HG02571 (cell line): ENCODE measurements at regions not wholly inside any gene's neighbourhood (a gene's known extent, or its start where the extent isn't known, plus 50 kb on each side); places are given as distances from the start of the nearest gene placed in this dataset.
"Not testable (repeated sequence)": the region's sequence is repeated elsewhere in the genome, so short reads cannot be mapped to it uniquely, and the experiment has no call there.

Source experiments
- ATAC-seq: cut with Tn5 transposase; IDR thresholded peaks from one replicate; pipeline ENCODE4 v1.9.1; 2021; ENCODE audit warnings: mild to moderate bottlenecking, moderate library complexity; ENCODE audit not compliant: unreplicated experiment

DNA sequence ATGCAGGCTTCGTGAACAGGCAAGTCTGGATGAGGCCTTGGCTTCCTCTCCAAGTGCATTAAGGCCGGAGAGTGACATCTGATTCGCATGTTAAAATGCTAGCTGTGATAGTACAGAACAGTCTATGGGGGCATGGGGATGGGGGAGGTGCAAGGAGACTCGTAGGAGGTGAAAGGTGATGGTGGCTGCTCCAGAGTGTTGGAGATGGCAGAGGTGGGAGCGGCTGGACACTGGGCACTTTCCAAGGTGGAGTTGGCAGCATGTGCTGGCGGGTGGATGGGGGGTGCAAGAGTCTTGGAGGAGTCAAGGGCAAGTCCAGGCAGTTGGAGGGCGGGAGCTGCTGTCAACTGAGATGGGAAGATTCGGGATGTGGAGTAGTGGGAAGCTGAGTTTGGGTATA is 350.9 kb upstream of the TNRC6C start:
- no peak for ATAC-seq

DNA sequence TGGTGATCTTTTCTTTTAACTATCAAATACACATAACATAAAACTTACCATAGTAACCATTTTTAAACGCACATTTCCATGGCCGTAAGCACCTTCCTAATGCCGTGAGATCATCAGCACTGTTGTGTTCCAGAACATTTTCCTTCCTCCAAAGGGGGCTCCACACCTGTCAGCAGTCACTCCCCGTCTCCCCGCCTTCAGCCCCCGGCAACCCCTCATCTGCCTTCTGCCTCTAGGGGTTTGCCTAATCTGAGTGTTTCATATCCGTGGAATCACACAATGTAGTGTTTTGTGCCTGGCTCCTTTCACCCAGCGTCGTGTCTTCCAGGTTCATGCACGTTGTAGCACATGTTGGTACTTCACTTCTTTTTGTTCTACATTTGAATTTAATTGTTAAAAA is 350.1 kb upstream of the TNRC6C start:
- no peak for ATAC-seq

DNA sequence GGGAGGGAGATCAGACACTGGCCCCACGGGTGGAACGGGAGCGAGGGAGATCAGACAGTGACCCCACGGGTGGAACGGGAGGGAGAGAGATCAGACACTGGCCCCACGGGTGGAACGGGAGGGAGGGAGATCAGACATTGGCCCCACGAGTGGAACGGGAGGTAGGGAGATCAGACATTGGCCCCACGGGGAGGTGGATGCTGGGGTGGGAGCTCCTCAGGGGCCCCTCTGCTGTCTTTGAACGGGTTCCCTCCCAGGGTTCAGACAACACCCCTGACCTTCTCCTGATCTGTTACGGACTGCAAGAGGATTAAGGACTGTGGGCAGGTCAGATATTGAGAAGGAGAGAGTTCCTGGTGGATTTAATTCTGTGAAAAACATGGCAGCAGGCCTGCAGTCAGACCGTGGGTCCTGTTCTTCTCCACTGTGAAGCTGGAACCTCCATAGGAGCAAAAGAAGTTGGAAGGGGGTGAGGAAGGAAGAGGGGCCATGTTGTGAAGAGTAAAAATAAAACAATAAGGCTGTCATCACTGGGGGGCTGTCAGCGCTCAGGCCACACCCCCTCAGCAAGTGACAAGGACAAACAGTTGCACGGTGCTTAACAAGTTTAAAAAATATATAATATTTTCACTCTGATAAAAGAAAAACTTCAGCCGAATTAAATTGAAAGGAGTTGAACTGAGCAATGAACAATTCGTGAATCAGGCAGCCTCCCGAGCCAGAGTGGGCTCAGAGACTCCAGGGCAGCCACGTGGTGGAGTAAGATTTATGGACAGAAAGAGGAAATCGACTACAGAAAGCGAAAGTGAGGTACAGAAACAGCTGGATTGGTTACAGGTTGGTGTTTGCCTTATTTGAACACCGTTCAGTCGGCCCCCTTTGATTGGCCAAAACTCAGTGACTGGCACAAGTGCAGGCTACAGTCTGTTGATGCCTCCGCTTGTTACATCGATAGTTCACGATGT is 348.7 kb upstream of the TNRC6C start:
- ATAC-seq, result no peak

DNA sequence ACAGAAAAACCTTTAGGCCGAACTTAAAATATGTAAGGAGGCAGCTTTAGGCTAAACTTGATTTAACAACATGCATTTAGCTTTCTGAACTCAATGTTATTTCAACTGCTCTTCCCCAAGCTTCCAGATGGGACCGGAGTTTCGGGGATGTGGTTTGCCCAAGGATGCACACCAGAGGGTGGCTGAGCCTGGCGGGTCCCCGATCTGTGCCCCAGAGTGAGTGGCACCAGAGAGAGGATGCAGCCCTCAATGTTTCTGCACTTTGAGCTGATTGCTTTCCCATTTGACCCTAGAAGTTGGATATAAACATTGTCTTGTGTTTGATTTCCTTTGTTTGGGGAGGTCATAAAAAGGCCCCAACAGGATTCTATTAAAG is 348.0 kb upstream of the TNRC6C start:
- no peak for ATAC-seq

DNA sequence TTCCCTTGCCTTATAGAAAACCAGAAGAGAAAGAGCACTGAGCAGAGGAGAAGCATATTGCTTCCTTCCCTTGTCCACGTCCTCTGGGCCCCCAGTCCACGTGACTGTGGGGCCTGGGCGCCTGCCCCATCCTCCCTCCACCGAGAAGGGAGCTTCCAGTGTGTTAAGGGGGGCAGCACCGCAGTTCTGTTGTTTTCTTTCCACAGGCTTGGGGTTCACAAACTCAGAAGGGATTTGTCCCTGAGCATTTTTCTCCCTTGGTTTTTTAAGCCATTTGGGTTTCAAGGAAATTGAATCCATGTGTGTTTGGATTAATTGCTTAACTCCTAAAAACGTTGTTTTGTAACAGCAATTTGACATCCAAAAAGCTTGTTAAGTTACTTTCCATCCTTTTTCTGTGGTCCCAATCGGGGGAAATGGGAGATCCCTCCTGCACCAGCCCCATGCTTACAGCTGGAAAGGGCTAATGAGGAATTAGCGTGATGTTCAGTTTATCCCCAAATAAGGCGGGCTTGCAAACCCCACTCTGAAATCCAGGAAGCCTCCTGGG is 347.5 kb upstream of the TNRC6C start:
- ATAC-seq, result no peak

DNA sequence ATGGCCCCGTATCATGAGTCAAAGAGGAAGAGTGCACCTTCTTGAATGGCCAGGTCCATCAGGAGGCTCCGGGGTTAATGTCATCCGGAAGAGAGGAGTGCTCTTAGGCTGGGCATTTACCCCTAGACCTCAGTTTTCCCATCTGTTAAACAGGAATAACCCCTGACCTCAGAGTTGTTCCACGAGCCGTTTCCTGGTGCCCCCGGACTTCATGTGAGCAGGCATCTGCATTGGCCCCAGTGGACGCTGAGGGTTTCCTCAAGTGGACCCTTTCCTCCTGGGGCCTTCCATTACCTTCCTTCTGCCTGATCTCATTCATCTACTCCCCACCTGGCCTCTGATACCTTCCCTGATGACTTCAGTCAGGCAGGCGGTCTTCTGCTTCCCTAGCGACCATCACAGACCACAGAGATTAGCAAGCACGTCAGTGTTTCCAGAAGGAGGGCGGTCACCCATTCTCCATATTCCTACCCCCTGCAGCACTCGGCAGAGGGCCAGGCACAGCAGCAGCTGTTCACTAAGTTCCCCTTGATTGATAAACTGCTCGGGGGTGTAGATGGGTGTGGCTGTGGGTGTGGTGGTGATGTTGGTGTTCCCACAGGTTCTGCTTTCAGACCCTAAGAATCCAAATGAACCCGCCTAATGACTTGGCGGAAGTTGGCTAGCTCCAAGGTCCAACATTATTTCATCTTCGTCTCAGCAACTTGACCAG is 346.6 kb upstream of the TNRC6C start:
- no peak for ATAC-seq

DNA sequence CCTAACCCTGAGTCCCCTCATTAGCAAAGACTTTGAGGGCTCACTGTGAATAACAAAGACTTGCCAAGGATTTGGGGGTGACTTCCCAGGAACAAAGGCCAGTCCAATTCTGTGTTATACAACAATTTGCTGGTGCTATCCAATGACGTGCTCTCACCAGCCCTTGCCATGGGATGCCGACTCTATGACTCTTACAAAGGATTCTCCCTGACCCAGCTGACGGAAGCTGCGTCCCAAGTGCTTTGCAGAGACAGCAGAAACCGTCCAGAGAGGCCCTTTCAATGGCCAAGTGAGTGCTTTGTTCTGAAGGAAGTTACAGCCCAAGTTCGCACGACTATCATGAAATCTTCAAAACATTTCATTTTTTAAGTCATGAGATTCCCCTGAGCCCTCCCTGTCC is 345.3 kb upstream of the TNRC6C start:
- no peak for ATAC-seq

DNA sequence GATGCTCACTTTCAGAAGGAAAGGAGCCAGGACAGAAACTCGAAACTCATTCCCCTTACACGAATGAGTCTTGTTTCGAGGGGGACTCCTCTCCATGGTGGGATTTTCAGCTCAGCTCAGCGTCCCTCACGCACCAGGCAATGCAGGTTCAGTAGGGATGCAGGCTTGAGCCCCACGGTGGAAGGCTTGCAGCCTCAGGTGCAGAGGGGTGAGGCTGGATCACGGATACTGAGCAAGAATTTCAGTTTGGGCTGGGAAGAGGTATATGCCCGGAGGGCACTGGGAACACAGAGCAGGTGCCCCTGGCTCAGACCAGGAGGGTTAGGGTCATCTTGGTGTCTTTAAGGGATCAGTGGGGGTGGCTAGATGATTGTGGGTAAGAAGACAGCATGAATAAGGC is 344.9 kb upstream of the TNRC6C start:
- no peak for ATAC-seq

DNA sequence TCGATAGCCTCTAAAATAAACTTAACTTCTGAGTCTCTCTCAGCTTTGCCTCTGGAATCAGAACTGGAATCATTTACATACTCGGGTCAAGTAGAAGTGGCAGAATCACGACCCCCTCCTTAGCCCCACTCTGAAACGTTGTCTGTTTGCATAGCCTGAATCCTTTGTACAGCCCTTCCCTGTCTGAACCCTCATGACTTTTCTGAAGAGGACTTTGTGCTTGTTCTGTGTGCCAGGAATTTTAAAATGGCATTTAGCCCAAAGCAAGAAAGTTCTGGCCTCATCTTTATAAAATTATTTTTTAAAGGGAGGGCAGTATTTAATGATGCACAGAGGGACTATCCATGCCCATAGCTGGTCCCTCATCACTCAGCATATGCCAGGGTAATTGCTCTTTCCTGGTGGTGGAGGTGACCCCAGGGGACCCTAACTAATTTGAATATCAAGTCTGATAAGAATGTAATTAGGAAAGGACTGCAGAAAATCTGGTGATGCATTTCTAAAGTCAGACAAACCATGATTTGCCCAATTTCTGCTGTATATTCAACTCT is 342.7 kb upstream of the TNRC6C start:
- ATAC-seq, result no peak

DNA sequence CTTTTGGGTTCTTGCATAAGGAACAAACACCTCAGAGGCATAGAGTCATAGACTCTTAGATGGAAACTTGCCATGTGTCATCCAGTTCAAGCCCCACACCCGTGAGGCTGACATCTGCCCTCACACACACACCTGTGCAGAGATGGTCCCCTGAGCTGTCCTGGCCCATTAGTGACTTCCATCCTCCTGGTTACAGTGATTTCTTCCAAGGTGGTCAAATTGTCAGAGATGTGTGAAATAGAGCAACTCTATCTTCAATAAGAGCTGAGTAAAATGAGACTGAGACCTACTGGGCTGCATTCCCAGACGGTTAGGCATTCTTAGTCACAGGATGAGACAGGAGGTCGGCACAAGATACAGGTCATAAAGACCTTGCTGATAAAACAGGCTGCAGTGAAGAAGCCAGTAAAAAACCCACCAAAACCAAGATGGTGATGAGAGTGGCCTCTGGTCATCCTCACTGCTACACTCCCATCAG is 342.2 kb upstream of the TNRC6C start:
- no peak for ATAC-seq

DNA sequence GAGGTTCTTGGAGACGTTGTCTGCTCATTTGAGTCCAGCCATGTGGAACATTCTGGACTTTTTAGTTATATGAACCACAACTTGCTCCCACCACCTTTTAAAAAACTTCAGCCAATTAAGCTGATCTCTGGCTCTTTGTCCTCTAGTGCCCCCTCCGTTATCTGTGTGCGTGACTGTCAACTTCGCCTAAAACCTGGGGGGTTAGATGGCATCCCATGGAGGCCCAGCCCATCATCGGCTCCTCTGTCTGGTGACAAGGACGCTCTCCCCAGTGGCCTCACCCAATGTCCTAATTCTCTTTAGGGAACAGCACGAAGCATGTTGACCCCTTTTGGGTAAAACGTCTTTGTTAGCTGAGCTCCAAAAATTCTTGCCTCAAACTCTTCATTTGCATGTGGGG is 341.0 kb upstream of the TNRC6C start:
- no peak for ATAC-seq

DNA sequence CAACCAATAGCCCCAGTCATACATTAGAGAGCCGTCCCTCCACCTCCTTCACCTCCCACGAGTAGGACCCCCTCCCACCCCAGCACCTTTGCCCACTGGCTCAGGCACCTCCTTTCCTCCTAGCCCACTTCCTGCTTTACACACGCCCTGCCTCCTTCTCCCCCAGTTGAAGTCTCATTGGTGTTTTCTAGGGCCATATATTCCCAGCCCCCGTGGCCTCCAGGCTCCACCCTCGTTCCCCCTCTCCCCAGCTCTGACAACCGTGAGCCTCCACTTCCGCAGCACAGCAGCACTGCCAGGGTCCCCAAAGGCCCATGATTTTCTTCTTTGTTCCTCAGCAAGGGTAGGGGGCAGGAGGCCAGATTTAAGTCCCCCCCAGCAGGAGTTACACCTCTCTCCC is 340.3 kb upstream of the TNRC6C start:
- ATAC-seq, result no peak

DNA sequence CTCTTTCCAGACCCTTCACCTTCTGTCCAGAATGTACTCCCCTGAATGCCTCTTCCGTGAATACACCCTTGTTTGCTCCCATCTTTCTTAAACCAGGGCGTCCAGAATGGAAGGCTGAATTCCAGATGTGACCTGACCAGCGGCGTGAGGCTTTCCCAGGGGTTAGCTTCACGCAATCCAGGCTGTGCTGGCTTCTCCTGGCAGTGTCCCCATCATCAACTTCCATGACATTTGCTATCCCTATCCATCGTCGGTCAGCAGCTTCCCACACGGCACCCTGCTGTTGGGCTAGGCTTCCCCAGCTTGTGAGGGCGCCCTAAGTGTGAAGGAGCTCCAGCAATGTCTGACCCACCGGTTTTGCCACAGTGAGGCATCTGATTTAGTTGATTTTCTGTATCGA is 339.8 kb upstream of the TNRC6C start:
- ATAC-seq, result no peak

DNA sequence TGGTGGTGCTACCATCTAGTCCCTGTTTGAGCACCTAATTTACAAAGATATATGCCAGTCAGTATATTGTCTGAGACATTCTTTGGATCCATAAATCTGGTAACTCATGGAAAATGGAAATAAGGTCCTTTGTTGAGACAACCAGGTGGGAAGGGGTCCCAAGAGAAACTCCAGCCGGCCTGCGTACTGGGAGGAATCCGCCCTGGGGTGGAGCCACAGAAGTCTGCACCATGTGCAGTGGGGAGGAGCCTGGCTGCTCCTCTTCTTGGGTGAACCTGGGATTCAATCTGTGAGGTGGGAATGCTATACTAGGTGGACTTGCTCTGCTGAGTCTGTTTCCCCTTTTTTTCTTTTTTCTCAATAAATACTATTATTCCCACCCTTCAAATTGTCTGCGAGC is 339.2 kb upstream of the TNRC6C start:
- ATAC-seq, result no peak

DNA sequence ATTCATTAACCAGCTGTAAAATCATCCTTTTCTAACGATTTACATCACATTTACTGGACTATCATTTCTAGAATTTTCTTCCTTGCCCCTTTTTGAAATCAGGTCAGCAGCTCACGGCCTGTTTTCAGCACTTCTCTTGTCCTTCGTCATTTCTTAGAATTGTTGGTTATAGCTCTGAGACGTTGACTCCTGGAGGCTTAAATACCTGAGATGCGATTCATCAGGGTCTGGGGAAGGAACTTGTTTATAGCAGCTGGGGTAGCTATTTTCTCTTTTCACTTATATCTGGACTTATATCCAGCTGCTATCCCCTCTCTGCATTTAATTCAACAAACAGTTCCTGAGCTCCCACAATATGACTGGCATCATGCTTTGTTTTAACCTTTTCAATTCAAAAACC is 338.7 kb upstream of the TNRC6C start:
- ATAC-seq, result no peak

DNA sequence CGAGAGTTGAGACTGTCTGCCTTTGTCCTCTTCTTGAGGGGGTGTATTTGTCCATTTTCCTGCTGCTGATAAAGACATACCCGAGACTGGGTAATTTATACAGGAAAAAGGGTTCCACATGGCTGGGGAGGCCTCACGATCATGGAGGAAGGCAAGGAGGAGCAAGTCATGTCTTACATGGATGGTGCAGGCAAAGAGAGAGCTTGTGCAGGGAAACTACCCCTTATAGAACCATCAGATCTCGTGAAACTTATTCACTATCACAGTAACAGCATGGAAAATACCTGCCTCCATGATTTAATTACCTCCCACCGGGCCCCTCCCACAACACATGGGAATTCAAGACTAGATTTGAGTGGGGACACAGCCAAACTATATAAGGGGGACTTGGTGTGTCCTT is 338.2 kb upstream of the TNRC6C start:
- ATAC-seq, result no peak

DNA sequence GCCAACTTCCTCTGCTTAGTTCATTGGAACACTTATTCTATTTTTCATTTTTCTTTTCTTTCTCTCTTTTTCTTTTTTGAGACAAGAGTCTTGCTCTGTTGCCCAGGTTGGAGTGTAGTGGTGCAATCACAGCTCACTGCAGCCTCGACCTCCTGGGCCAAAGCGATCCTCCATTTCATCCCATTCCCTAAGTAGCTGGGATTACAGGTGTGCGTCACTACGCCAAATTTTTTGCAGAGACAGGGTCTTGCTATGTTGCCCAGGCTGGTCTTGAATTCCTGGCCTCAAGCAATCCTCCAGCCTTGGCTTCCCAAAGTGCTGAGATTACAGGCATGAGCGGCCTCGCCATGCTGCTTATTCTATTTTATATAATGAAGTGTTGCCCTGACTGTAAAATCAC is 336.4 kb upstream of the TNRC6C start:
- ATAC-seq, result not testable (repeated sequence)

DNA sequence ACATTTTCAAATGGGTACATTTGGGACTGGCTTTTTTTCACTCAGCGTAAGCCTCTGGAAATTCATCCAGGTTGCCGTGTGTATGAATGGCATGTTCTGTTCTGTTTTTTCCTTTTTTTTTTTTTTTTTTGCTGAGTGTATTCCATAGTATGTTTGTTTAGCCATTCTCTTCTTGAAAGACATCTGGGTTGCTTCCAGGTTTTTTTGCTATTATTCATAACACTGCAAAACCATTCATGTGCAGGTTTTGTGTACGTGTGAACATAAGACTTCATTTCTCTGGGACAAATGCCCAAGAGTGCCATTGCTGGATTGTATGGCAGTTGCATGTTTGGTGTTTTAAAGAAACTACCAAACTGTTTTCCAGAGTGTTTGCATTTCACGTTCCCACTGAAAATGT is 335.9 kb upstream of the TNRC6C start:
- ATAC-seq, result no peak

DNA sequence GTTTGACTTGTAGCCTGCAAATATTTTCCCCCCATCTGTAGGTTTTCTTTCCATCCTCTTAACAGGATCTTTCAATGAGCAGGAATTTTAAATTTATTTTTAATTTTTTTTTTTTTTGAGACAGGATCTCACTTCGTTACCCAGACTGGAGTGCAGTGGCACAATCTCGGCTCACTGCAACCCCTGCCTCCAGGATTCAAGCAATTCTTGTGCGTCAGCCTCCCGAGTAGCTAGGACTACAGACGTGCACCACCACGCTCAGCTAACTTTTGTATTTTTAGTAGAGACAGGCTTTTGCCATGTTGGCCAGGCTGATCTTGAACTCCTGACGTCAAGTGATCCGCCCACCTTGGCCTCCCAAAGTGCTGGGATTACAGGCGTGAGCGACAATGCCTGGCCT is 335.2 kb upstream of the TNRC6C start:
- not testable (repeated sequence) for ATAC-seq

DNA sequence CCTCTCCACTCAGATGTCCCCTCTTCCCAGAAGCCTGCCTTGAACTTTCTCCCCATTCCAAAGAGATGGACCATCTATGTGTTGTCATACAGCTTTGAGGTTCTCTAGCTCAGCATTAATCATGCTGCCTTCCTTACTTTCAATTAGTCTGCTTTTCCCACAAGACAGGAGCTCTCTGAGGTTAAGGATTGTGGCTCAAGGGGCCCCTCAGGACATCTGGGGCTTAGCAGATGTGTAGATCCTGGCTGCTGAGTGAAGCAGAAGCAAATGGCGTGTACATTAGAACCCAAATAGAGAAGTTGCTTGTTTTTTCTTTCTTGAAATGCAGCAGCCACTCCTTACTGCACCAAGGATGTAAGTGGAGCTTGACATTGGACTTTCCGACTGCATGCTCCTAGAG is 330.5 kb upstream of the TNRC6C start:
- ATAC-seq, result no peak

DNA sequence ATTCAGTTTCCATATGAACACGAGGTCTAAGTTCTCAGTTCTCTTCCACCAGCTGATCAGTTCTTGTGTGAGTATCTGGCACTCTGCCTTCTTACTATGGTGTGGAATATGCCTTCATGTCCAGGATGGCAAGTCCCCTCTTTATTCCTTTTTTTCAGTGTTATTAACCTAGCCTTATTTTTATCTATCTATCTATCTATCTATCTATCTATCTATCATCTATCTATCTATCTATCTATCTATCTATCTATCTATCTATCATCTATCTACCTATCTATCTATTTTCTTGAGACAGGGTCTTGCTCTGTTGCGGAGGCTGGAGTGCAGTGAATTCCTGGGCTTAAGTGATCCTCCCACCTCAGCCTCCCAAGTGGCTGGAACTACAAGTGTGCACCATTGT is 329.2 kb upstream of the TNRC6C start:
- not testable (repeated sequence) for ATAC-seq

DNA sequence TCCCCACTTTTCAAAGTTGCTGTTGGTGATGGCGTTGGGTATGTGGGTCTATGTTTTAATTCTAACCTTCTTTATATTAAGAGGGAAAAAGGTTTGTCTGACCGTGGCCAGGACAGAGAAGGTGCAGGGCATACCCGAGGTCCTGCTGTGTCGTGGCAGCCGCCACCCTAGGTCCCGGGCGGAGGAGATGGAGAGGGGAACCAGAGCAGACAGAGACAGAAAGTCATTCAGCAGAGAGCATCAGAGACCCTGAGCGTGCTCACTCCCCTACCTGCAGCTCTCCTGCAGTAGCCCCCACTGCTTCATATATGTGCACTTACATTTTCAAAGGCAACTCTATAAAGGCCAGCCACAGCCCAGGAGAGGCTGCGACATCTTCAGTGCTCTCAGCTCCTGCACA is 327.2 kb upstream of the TNRC6C start:
- no peak for ATAC-seq
